Heart left ventricle (tissue), 16 donors: ENCODE measurements at regions not wholly inside any gene's neighbourhood (a gene's known extent, or its start where the extent isn't known, plus 50 kb on each side); places are given as distances from the start of the nearest gene placed in this dataset.

ENCODE experiments used
- ATAC-seq, 4 donors: fragments of 200-7000 bp; cut with Tn5 transposase; one replicate each; pipeline ENCODE4 v1.9.1; 2020 to 2022; ENCODE audit warnings: moderate library complexity in 4 of 4, mild to moderate bottlenecking in 3 of 4, moderate number of reproducible peaks in 1 of 4
- DNase-seq, 5 donors: peaks; one replicate each; pipeline ENCODE4 v3.0.0-alpha.2; 2020
- H3K27ac ChIP-seq, 12 donors: fragments of 200-600 bp; sonication (generic) in 4 of 12; one replicate each; pipeline versions ENCODE4 v1.5.0 to v1.8.0; 2016 to 2022; ENCODE audit warnings: mild to moderate bottlenecking in 2 of 12
- H3K27me3 ChIP-seq, 9 donors: fragments of 200-600 bp; sonication (generic) in 2 of 9; one replicate each; pipeline versions ENCODE4 v1.5.1 to v1.8.0; 2016 to 2022; ENCODE audit warnings: mild to moderate bottlenecking in 3 of 9
- H3K36me3 ChIP-seq, 9 donors: fragments of 200-600 bp; sonication (generic) in 2 of 9; one replicate each; pipeline versions ENCODE4 v1.5.0 to v1.8.0; 2018 to 2022; ENCODE audit warnings: mild to moderate bottlenecking in 2 of 9
- H3K4me1 ChIP-seq, 12 donors: fragments of 200-600 bp; sonication (generic) in 4 of 12; one replicate each; pipeline versions ENCODE4 v1.5.0 to v1.8.0; 2016 to 2022; ENCODE audit warnings: mild to moderate bottlenecking in 3 of 12
- H3K4me3 ChIP-seq, 12 donors: fragments of 200-600 bp; sonication (generic) in 4 of 12; one replicate each; pipeline versions ENCODE4 v1.5.0 to v1.8.0; 2017 to 2022; ENCODE audit warnings: mild to moderate bottlenecking in 9 of 12, moderate library complexity in 4 of 12
- H3K9me3 ChIP-seq, 12 donors: fragments of 200-600 bp; sonication (generic) in 4 of 12; one replicate each; pipeline versions ENCODE4 v1.5.0 to v1.8.0; 2016 to 2022; ENCODE audit warnings: mild to moderate bottlenecking in 1 of 12
- CTCF ChIP-seq, 12 donors: fragments of 200-600 bp; sonication (generic) in 4 of 12; IDR thresholded peaks; one replicate each; pipeline versions ENCODE4 v1.5.0 to v1.8.0; 2018 to 2022; ENCODE audit warnings: antibody characterized with exemption in 12 of 12, mild to moderate bottlenecking in 5 of 12
- POLR2A ChIP-seq, 2 donors: fragments of 450-650 bp; IDR thresholded peaks; one replicate each; pipeline ENCODE4 v1.6.1; 2017; ENCODE audit warnings: antibody characterized with exemption in 2 of 2, mild to moderate bottlenecking in 2 of 2, moderate library complexity in 2 of 2
- WGBS, 4 donors: extraction: QIAGEN DNeasy Blood & Tissue Kit in 2 of 4; methylation state at CpG; one replicate each; pipeline versions ENCODE4 v1.1.5 to v1.1.7; 2013 to 2018; 5-methylcytosine and 5-hydroxymethylcytosine counted together
- intact Hi-C, 10 donors: fragments of 100-400 bp; cut with DNase I; formaldehyde crosslinking; loops; one replicate each; pipeline versions ENCODE4 v1.11.1 to v1.14.2; 2022
- donor health status: ischemic (EF 13 %, LVEDD 7.1; RV severe dilation, severe dysfunction).
- donor health status: healthy with polysubstance abuse.
- donor health status: DM: no; HTN: yes; CAD: no.
- donor health status: DM: no; HTN: no; CAD: no.
- donor health status: ischemic (EF 25% LVEDD 6.9; RV normal size, moderate dysfunction).
- donor health status: ischemic (EF 25% LVEDD 5.7; RV mildly dilated, moderate dysfunction).
- donor health status: healthy.
- donor health status: DM: yes; HTN: yes; CAD: no.
- donor health status: ischemic (EF 35%, LVEDD 5.7; RV mildly dilated, moderate dysfunction).
- donor health status: nonischemic (EF 11% LVEDD 7.7; RV severe dilation, severe dysfunction).
- donor health status: DM: yes; HTN: yes; CAD: no.
- donor health status: PGD.
- donor health status: ischemic (EF 29% LVEDD 5.4; RV normal size, mild dysfunction).
- donor health status: nonischemic (EF 23%, LVEDD 6.1; RV moderate dilation, normal function).

GRCh38 chr6:21478411-21478810 lies 115.1 kb upstream of the SOX4 start:
- WGBS, 4 donors = 28 to 48% (median 38%) methylated on average over 2 of the region's 2 CpGs
- TF ChIP-seq POLR2A (IDR thresholded peaks at IDR 0.05) (no peak), CTCF (IDR thresholded peaks at IDR 0.05) (no peak)
- no peaks in the 10 kb centered on the region for H3K9me3 ChIP-seq
- no peak for DNase-seq
- peaks cover 0 to 19% (median 8%) of the 10 kb centered on the region in 12 donors for H3K4me1 ChIP-seq
- no peak overlapping the region for H3K27ac ChIP-seq
- no peaks in the 10 kb centered on the region for H3K36me3 ChIP-seq
- intact Hi-C loops = no loop called here
- no peaks in the 10 kb centered on the region for H3K27me3 ChIP-seq
- ATAC-seq = no peak
- no peak overlapping the region for H3K4me3 ChIP-seq

GRCh38 chr6:21478883-21479539 lies 114.5 kb upstream of the SOX4 start:
- no peaks in the 10 kb centered on the region for H3K9me3 ChIP-seq
- H3K27ac ChIP-seq = peak overlapping the region in 6 of 12 donors; percentile 1 to 47 (median 14)
- peaks cover 0 to 19% (median 8%) of the 10 kb centered on the region in 12 donors for H3K4me1 ChIP-seq
- ATAC-seq (peak; percentile 57 to 94 (median 77)), DNase-seq (peak in 3 of 5 donors; percentile 11 to 54 (median 30))
- intact Hi-C loops = no loop called here
- H3K36me3 ChIP-seq = no peaks in the 10 kb centered on the region
- TF ChIP-seq CTCF (IDR thresholded peaks at IDR 0.05) = no peak
- no peak for TF ChIP-seq POLR2A (IDR thresholded peaks at IDR 0.05)
- no peaks in the 10 kb centered on the region for H3K27me3 ChIP-seq
- 20 to 31% (median 25%) methylated on average over 15 of the region's 15 CpGs for WGBS, 4 donors
- H3K4me3 ChIP-seq = peak overlapping the region in 10 of 12 donors; percentile 2 to 40 (median 29)

GRCh38 chr6:21486115-21486514 lies 107.4 kb upstream of the SOX4 start:
- H3K4me3 ChIP-seq = no peak overlapping the region
- no peaks in the 10 kb centered on the region for H3K4me1 ChIP-seq
- H3K27me3 ChIP-seq = no peaks in the 10 kb centered on the region
- H3K36me3 ChIP-seq = no peaks in the 10 kb centered on the region
- no peak for TF ChIP-seq CTCF (IDR thresholded peaks at IDR 0.05)
- no peak for TF ChIP-seq POLR2A (IDR thresholded peaks at IDR 0.05)
- intact Hi-C loops = no loop called here
- H3K27ac ChIP-seq = no peak overlapping the region
- DNase-seq (no peak), ATAC-seq (no peak)
- H3K9me3 ChIP-seq = no peaks in the 10 kb centered on the region
- 65 to 80% (median 68%) methylated on average over 4 of the region's 4 CpGs for WGBS, 4 donors

- ATAC-seq = no peak
- H3K4me1 ChIP-seq = no peaks in the 10 kb centered on the region
Observed at GRCh38 chr6:21489826-21490225, 103.7 kb upstream of the SOX4 start.

More at GRCh38 chr6:21489826-21490225, 103.7 kb upstream of the SOX4 start:
- 93 to 97% (median 95%) methylated on average over 3 of the region's 3 CpGs for WGBS, 4 donors
- no peak for DNase-seq
- Histone ChIP-seq H3K36me3 (no peaks in the 10 kb centered on the region), H3K4me3 (no peak overlapping the region), H3K27me3 (no peaks in the 10 kb centered on the region), H3K27ac (no peak overlapping the region), H3K9me3 (no peaks in the 10 kb centered on the region)
- intact Hi-C loops = no loop called here
- TF ChIP-seq CTCF (IDR thresholded peaks at IDR 0.05) (no peak), POLR2A (IDR thresholded peaks at IDR 0.05) (no peak)
